ENCODE measurements at regions not wholly inside any gene's neighbourhood (a gene's known extent, or its start where the extent isn't known, plus 50 kb on each side); places are given as distances from the start of the nearest gene placed in this dataset.

DNA sequence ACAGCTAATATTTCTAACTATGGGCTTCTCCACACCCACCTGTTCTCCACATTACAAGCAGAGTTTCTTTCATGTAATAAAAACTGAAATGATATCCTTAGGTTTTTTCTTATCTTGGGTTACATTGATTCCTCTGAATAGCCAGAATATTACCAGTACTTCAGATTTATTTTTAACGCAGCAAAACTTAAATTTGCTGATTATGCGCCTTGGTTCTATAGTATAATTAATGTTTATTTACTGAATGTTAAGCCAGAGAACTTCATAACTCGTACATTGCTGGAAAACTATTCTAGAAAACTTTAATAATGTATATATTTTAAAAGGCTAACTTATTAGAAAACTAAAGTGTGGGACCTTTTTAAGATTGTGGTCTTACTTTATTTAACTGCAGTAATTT lies 577.2 kb downstream of the PRKD1 start:
- 55 to 73% (median 63%) methylated on average over 3 of the region's 3 CpGs for WGBS, 3 donors
- no peak overlapping the region for H3K4me3 ChIP-seq
- H3K4me1 ChIP-seq (ENCODE audit: insufficient read depth), result no peaks in the 10 kb centered on the region
- TF ChIP-seq, protein P1, sequence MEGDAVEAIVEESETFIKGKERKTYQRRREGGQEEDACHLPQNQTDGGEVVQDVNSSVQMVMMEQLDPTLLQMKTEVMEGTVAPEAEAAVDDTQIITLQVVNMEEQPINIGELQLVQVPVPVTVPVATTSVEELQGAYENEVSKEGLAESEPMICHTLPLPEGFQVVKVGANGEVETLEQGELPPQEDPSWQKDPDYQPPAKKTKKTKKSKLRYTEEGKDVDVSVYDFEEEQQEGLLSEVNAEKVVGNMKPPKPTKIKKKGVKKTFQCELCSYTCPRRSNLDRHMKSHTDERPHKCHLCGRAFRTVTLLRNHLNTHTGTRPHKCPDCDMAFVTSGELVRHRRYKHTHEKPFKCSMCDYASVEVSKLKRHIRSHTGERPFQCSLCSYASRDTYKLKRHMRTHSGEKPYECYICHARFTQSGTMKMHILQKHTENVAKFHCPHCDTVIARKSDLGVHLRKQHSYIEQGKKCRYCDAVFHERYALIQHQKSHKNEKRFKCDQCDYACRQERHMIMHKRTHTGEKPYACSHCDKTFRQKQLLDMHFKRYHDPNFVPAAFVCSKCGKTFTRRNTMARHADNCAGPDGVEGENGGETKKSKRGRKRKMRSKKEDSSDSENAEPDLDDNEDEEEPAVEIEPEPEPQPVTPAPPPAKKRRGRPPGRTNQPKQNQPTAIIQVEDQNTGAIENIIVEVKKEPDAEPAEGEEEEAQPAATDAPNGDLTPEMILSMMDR (IDR thresholded peaks at IDR 0.05), result no peak
- no peak for TF ChIP-seq POLR2A (IDR thresholded peaks at IDR 0.05)
- TF ChIP-seq EP300 (IDR thresholded peaks at IDR 0.05), result no peak
- intact Hi-C loops (cut with DNase I), result no loop called here
- no peak for DNase-seq
- no peaks in the 10 kb centered on the region for H3K27me3 ChIP-seq
- no peak overlapping the region for H3K27ac ChIP-seq
- H3K9me3 ChIP-seq, result no peaks in the 10 kb centered on the region
- H3K36me3 ChIP-seq, result no peaks in the 10 kb centered on the region

DNA sequence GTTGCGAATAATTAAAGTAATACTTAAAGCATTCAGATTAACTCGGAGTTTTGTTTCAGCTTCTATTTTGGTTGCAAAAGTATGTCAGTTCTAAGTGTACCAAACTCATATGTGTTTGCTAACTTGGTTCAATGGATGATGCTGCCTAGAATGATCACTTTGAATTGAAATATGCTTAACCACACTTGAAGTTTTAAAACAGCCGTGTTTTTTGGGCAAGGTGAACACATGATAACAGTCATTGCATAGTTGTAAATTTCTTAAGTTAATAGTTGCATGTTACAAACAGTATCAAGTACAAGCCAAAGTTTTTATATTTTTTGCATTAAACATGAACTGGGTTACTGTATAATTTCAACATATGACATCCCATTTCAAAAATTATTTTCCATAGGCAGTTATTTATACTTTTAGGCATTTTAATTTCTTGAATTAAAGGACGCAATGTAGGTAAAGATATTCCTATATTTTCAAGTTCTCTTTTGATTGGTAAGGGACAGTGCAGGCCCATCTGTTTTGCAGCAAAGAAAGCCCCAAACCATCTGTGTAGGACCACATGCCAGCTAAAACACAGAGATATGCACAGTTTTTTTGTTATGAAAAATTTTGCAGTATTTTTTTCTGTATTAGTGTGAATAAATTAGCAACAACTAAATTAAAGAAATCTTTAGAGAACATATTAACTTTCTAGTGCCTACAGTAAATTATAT lies 575.5 kb downstream of the PRKD1 start:
- Histone ChIP-seq H3K9me3 (no peaks in the 10 kb centered on the region), H3K27me3 (no peaks in the 10 kb centered on the region), H3K27ac (no peak overlapping the region), H3K36me3 (no peaks in the 10 kb centered on the region), H3K4me3 (no peak overlapping the region), H3K4me1 (ENCODE audit: insufficient read depth) (no peaks in the 10 kb centered on the region)
- WGBS, 3 donors, result 75 to 85% (median 80%) methylated on average over 4 of the region's 4 CpGs
- no peak for DNase-seq
- intact Hi-C loops (cut with DNase I), result no loop called here
- no peak for TF ChIP-seq EP300 (IDR thresholded peaks at IDR 0.05)
- no peak for TF ChIP-seq POLR2A (IDR thresholded peaks at IDR 0.05)
- TF ChIP-seq, protein P1 (IDR thresholded peaks at IDR 0.05), result no peak

DNA sequence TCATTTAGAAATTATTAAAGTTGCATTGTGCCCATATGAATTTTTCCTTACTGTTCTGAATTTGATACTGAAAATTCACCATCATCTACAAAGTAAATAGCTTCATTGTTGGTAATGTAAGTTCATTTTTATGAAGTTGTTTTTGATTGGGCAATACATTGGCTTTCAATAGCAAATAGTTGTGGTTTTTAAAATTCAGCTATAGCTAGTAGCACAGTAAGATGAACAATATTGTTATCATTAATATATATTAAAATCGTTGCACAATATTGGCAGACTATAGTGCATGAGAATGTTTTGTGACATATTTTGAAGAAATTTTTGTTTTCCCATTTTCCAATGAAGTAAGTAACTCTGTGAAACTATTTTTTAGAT lies 575.0 kb downstream of the PRKD1 start:
- no peaks in the 10 kb centered on the region for H3K9me3 ChIP-seq
- WGBS, 3 donors, result 50 to 73% (median 63%) methylated on average over 1 of the region's 1 CpG
- no peaks in the 10 kb centered on the region for H3K4me1 ChIP-seq (ENCODE audit: insufficient read depth)
- no peak overlapping the region for H3K27ac ChIP-seq
- no peaks in the 10 kb centered on the region for H3K27me3 ChIP-seq
- DNase-seq, result no peak
- intact Hi-C loops (cut with DNase I), result no loop called here
- no peak for TF ChIP-seq POLR2A (IDR thresholded peaks at IDR 0.05)
- TF ChIP-seq EP300 (IDR thresholded peaks at IDR 0.05), result no peak
- TF ChIP-seq, protein P1 (IDR thresholded peaks at IDR 0.05), result no peak
- no peaks in the 10 kb centered on the region for H3K36me3 ChIP-seq
- H3K4me3 ChIP-seq, result no peak overlapping the region

DNA sequence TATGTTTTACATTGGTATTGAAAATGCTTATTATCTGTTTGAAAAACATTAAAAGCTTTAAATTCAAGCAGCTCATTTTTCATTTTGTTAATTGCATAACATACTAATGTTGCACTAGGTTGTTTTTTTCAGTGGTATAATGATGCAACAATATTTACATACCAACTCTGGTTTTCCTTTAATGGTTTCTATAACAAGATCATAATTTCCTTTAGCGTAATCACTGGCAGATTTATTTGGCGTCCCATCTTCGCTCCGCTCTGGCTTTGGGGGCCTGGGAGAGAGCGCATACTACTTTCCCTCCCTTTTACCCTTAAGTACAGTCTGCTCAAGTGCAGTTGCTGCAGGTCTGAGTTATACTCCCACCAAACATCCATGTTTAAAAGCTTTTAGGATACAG lies 574.1 kb downstream of the PRKD1 start:
- Histone ChIP-seq H3K9me3 (no peaks in the 10 kb centered on the region), H3K27ac (no peak overlapping the region), H3K4me3 (no peak overlapping the region), H3K4me1 (ENCODE audit: insufficient read depth) (no peaks in the 10 kb centered on the region), H3K27me3 (no peaks in the 10 kb centered on the region), H3K36me3 (no peaks in the 10 kb centered on the region)
- WGBS, 3 donors, result 38 to 77% (median 57%) methylated on average over 5 of the region's 5 CpGs
- intact Hi-C loops (cut with DNase I), result no loop called here
- TF ChIP-seq POLR2A (IDR thresholded peaks at IDR 0.05) (no peak), EP300 (IDR thresholded peaks at IDR 0.05) (no peak)
- TF ChIP-seq, protein P1 (IDR thresholded peaks at IDR 0.05), result no peak
- DNase-seq, result no peak
